H1 (cell line): ENCODE measurements at regions not wholly inside any gene's neighbourhood (a gene's known extent, or its start where the extent isn't known, plus 50 kb on each side); places are given as distances from the start of the nearest gene placed in this dataset.

ENCODE experiments used
- CTCF ChIA-PET: fragments of 300-600 bp; sonication (Branson Sonifier 250); formaldehyde crosslinking; loops from one replicate; lab custom pipeline; 2021; ENCODE audit not compliant: partially characterized antibody; lab: Charles Lee
- POLR2A ChIA-PET: fragments of 300-600 bp; sonication (Branson Sonifier 250); formaldehyde crosslinking; loops from one replicate; lab custom pipeline; 2021; ENCODE audit warnings: inconsistent platforms; ENCODE audit not compliant: partially characterized antibody; lab: Charles Lee
- DNase-seq, 2 experiments: peaks; one replicate each; pipeline versions ENCODE4 v3.0.0 to v3.0.0-alpha.2; 2010 to 2022; ENCODE audit warnings: low spot score in 2 of 2, low read depth in 1 of 2, mixed read lengths in 1 of 2
- FAIRE-seq: peaks from 2 replicates; lab custom pipeline; 2011; peaks lifted over from hg19 to GRCh38; lab: Jason Lieb, UNC
- H2AFZ ChIP-seq: 2 replicates; pipeline ENCODE4 v1.8.1; 2012; ENCODE audit warnings: low read length, inconsistent platforms
- H2AK5ac ChIP-seq: 2 replicates; pipeline ENCODE4 v1.6.1; 2013; ENCODE audit warnings: low read depth, low read length
- H2BK120ac ChIP-seq: replicated peaks from 2 replicates; pipeline ENCODE3; 2013; ENCODE audit warnings: low read depth, low read length, inconsistent platforms
- H2BK12ac ChIP-seq: 2 replicates; pipeline ENCODE4 v1.6.1; 2013; ENCODE audit warnings: low read depth, low read length
- H2BK15ac ChIP-seq: 2 replicates; pipeline ENCODE4 v1.6.1; 2013; ENCODE audit warnings: low read length
- H2BK20ac ChIP-seq: 2 replicates; pipeline ENCODE4 v1.6.1; 2013; ENCODE audit warnings: low read length
- H2BK5ac ChIP-seq: 2 replicates; pipeline ENCODE4 v1.6.1; 2013; ENCODE audit warnings: low read depth, low read length
- H3K14ac ChIP-seq: 2 replicates; pipeline ENCODE4 v1.6.1; 2013; ENCODE audit warnings: inconsistent platforms; ENCODE audit not compliant: insufficient read length
- H3K18ac ChIP-seq: 2 replicates; pipeline ENCODE4 v1.6.1; 2013; ENCODE audit warnings: low read length; ENCODE audit errors: extremely low read depth
- H3K23ac ChIP-seq: 2 replicates; pipeline ENCODE4 v1.6.1; 2013; ENCODE audit warnings: inconsistent platforms; ENCODE audit not compliant: insufficient read length
- H3K23me2 ChIP-seq: 2 replicates; pipeline ENCODE4 v1.6.1; 2013; ENCODE audit warnings: low read depth, low read length
- H3K27ac ChIP-seq: 2 replicates; pipeline ENCODE4 v1.6.1; 2011; ENCODE audit warnings: low read depth, low read length, inconsistent platforms
- H3K27me3 ChIP-seq, 4 experiments: replicated peaks in 1 of 4; 1 replicate in 1 of 4; 2 replicates in 3 of 4; pipeline versions ENCODE4 v1.6.1 to v1.8.1; 2011 to 2013; ENCODE audit warnings: low read length in 3 of 4, mild to moderate bottlenecking in 3 of 4, inconsistent platforms in 2 of 4, mixed read lengths in 2 of 4, moderate library complexity in 1 of 4; ENCODE audit not compliant: control insufficient read depth in 3 of 4, insufficient read depth in 3 of 4; ENCODE audit errors: extremely low read depth in 1 of 4
- H3K36me3 ChIP-seq, 4 experiments: 2 replicates each; pipeline versions ENCODE4 v1.6.1 to v1.8.1; 2011 to 2013; ENCODE audit warnings: mild to moderate bottlenecking in 4 of 4, low read length in 3 of 4, moderate library complexity in 2 of 4, control low read depth in 1 of 4, inconsistent platforms in 1 of 4; ENCODE audit not compliant: insufficient read depth in 4 of 4, control insufficient read depth in 2 of 4
- H3K4ac ChIP-seq: replicated peaks from 2 replicates; pipeline ENCODE3; 2013; ENCODE audit warnings: low read length, low read depth, mixed read lengths, inconsistent platforms; ENCODE audit not compliant: insufficient read length
- H3K4me1 ChIP-seq, 4 experiments: replicated peaks in 1 of 4; 1 replicate in 1 of 4; 2 replicates in 3 of 4; pipeline versions ENCODE4 v1.6.1 to v1.8.1; 2011 to 2013; ENCODE audit warnings: low read length in 3 of 4, inconsistent platforms in 2 of 4, mixed read lengths in 1 of 4; ENCODE audit not compliant: insufficient read depth in 4 of 4, control insufficient read depth in 3 of 4
- H3K4me2 ChIP-seq, 2 experiments: 2 replicates each; pipeline versions ENCODE4 v1.6.1 to v1.8.1; 2011 to 2013; ENCODE audit warnings: low read depth in 2 of 2, low read length in 2 of 2, control low read depth in 1 of 2, inconsistent platforms in 1 of 2, mild to moderate bottlenecking in 1 of 2; ENCODE audit not compliant: insufficient read depth in 1 of 2
- H3K4me3 ChIP-seq, 4 experiments: fragments of 200-600, 300-600 bp in 1 of 4; sonication (generic), shearing (Covaris generic), sonication (Bioruptor Twin) in 1 of 4; 2 replicates each; pipeline versions ENCODE4 v1.5.1 to v1.8.1; 2011 to 2016; ENCODE audit warnings: low read length in 4 of 4, low read depth in 3 of 4, control low read depth in 2 of 4, inconsistent platforms in 2 of 4, mild to moderate bottlenecking in 2 of 4, mixed read lengths in 1 of 4, moderate library complexity in 1 of 4; ENCODE audit not compliant: insufficient read depth in 2 of 4; ENCODE audit errors: extremely low read depth in 1 of 4
- H3K56ac ChIP-seq: replicated peaks from 2 replicates; pipeline ENCODE3; 2013; ENCODE audit warnings: low read depth, mild to moderate bottlenecking, mixed read lengths, low read length, inconsistent platforms; ENCODE audit not compliant: insufficient read length
- H3K79me1 ChIP-seq: 2 replicates; pipeline ENCODE4 v1.6.1; 2013; ENCODE audit warnings: low read depth, low read length, control low read depth
- H3K79me2 ChIP-seq, 2 experiments: 2 replicates each; pipeline versions ENCODE4 v1.6.1 to v1.8.1; 2012 to 2013; ENCODE audit warnings: low read length in 2 of 2, mild to moderate bottlenecking in 2 of 2, inconsistent platforms in 1 of 2; ENCODE audit not compliant: insufficient read depth in 2 of 2, control insufficient read depth in 1 of 2
- H3K9ac ChIP-seq, 4 experiments: replicated peaks in 1 of 4; 1 replicate in 1 of 4; 2 replicates in 3 of 4; pipeline versions ENCODE4 v1.6.1 to v1.8.1; 2011 to 2013; ENCODE audit warnings: low read depth in 3 of 4, low read length in 3 of 4, control low read depth in 2 of 4, mild to moderate bottlenecking in 2 of 4, moderate library complexity in 2 of 4, inconsistent platforms in 1 of 4; ENCODE audit errors: extremely low read depth in 1 of 4
- H3K9me3 ChIP-seq, 2 experiments: 2 replicates each; pipeline versions ENCODE4 v1.6.1 to v1.8.1; 2012 to 2013; ENCODE audit warnings: mild to moderate bottlenecking in 2 of 2, moderate library complexity in 2 of 2, control low read depth in 1 of 2, inconsistent platforms in 1 of 2, low read depth in 1 of 2, low read length in 1 of 2, mixed read lengths in 1 of 2; ENCODE audit not compliant: insufficient read depth in 2 of 2
- H4K20me1 ChIP-seq, 2 experiments: replicated peaks in 1 of 2; 2 replicates each; pipeline versions ENCODE3 to v1.8.1; 2011 to 2013; ENCODE audit warnings: inconsistent platforms in 2 of 2, low read length in 2 of 2, mild to moderate bottlenecking in 1 of 2; ENCODE audit not compliant: insufficient read depth in 2 of 2, control insufficient read depth in 1 of 2
- H4K5ac ChIP-seq: 2 replicates; pipeline ENCODE4 v1.6.1; 2013; ENCODE audit warnings: low read length, low read depth, mixed read lengths, inconsistent platforms; ENCODE audit not compliant: insufficient read length
- H4K8ac ChIP-seq: 2 replicates; pipeline ENCODE4 v1.8.0; 2013; ENCODE audit warnings: mild to moderate bottlenecking, moderate library complexity, low read length, inconsistent platforms; ENCODE audit not compliant: insufficient read depth; ENCODE audit errors: extremely low read depth
- H4K91ac ChIP-seq: replicated peaks from 2 replicates; pipeline ENCODE3; 2013; ENCODE audit warnings: low read length, mixed read lengths, inconsistent platforms; ENCODE audit not compliant: insufficient read length
- BACH1 ChIP-seq: IDR thresholded peaks from 2 replicates; pipeline ENCODE4 v1.6.1; 2012; ENCODE audit warnings: low read length, improper control_type of control experiment
- CEBPB ChIP-seq: IDR thresholded peaks from 2 replicates; pipeline ENCODE4 v1.6.1; 2012; ENCODE audit warnings: low read depth, low read length
- CHD2 ChIP-seq: IDR thresholded peaks from 2 replicates; pipeline ENCODE4 v1.6.1; 2012; ENCODE audit warnings: low read length, improper control_type of control experiment
- EP300 ChIP-seq, 2 experiments: IDR thresholded peaks; 1 replicate in 1 of 2; 2 replicates in 1 of 2; pipeline ENCODE4 v1.6.1; 2011 to 2012; ENCODE audit warnings: low read depth in 2 of 2, low read length in 2 of 2, mild to moderate bottlenecking in 2 of 2, borderline replicate concordance in 1 of 2, inconsistent platforms in 1 of 2, moderate library complexity in 1 of 2
- HDAC2 ChIP-seq, 2 experiments: fragments of 300-600 bp in 1 of 2; sonication (generic) in 1 of 2; IDR thresholded peaks; 2 replicates each; pipeline ENCODE4 v1.6.1; 2011 to 2012; ENCODE audit warnings: low read depth in 2 of 2, low read length in 2 of 2, mild to moderate bottlenecking in 2 of 2, moderate library complexity in 2 of 2, borderline replicate concordance in 1 of 2, inconsistent platforms in 1 of 2
- JUN ChIP-seq: IDR thresholded peaks from 2 replicates; pipeline ENCODE4 v1.6.1; 2011; ENCODE audit warnings: low read depth, mild to moderate bottlenecking, improper control_type of control experiment, low read length
- SRF ChIP-seq: IDR thresholded peaks from 2 replicates; pipeline ENCODE4 v1.6.1; 2011; ENCODE audit warnings: mild to moderate bottlenecking, low read depth, low read length, moderate library complexity
- TBP ChIP-seq: IDR thresholded peaks from 2 replicates; pipeline ENCODE4 v1.6.1; 2011; ENCODE audit warnings: low read depth, low read length, improper control_type of control experiment
- TCF12 ChIP-seq: IDR thresholded peaks from 2 replicates; pipeline ENCODE4 v1.6.1; 2011; ENCODE audit warnings: low read depth, mild to moderate bottlenecking, low read length
- YY1 ChIP-seq: IDR thresholded peaks from 2 replicates; pipeline ENCODE4 v1.6.1; 2011; ENCODE audit warnings: low read depth, mild to moderate bottlenecking, low read length
- WGBS, 2 experiments: shearing (Covaris generic) in 1 of 2; methylation state at CpG; one replicate each; pipeline versions ENCODE4 v1.1.6 to v1.1.7; 2013 to 2015; ENCODE audit warnings: low lambda C conversion rate in 2 of 2, mixed read lengths in 2 of 2, inconsistent platforms in 1 of 2, low coverage in 1 of 2, missing lambda C conversion rate in 1 of 2; ENCODE audit not compliant: insufficient replicate concordance in 2 of 2, insufficient coverage in 1 of 2, insufficient read length in 1 of 2; ENCODE audit errors: extremely low coverage in 1 of 2, missing lambda C conversion rate in 1 of 2; 5-methylcytosine and 5-hydroxymethylcytosine counted together
- TF ChIP-seq, protein P1 (sequence below): IDR thresholded peaks from 2 replicates; pipeline ENCODE4 v1.6.1; 2012; ENCODE audit warnings: inconsistent platforms

DNA sequence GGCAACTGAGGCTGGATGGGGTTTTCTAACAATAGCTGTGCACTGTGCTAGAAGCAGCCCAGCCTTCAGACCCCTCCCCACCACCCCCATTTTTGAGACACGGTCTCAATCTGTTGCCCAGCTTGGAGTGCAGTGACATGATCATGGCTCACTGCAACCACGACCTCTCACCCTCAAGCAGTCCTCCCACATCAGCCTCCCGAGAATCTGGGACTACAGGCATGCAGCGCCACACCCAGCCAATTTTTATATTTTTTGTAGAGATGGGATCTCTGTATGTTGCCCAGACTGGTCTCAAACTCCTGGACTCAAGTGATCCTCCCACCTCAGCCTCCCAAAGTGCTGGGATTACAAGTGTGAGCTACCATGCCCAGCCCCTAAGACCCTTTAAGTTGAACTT, 182.5 kb downstream of the DRD1 start:
- 78% methylated on average over 4 of the region's 4 CpGs; no CpG with 5 or more reads in 1 of the 2 experiments for WGBS, 2 experiments
- TF ChIP-seq HDAC2 (IDR thresholded peaks at IDR 0.05; ENCODE audit: borderline replicate concordance in 1 of 2, low read depth in 2 of 2, low read length in 2 of 2) (no peak), BACH1 (no peak), SRF (no peak), JUN (no peak), TCF12 (no peak), CHD2 (no peak), EP300 (IDR thresholded peaks at IDR 0.05; ENCODE audit: borderline replicate concordance in 1 of 2, low read depth in 2 of 2, low read length in 2 of 2) (no peak), CEBPB (no peak), YY1 (no peak), TBP (no peak)
- TF ChIP-seq, protein P1, sequence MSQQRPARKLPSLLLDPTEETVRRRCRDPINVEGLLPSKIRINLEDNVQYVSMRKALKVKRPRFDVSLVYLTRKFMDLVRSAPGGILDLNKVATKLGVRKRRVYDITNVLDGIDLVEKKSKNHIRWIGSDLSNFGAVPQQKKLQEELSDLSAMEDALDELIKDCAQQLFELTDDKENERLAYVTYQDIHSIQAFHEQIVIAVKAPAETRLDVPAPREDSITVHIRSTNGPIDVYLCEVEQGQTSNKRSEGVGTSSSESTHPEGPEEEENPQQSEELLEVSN: no peak
- Histone ChIP-seq H3K9me3 (peaks cover 0 to 2% of the 10 kb centered on the region in 2 experiments; a peak in 1 of 4 replicates), H3K79me1 (no peaks in the 10 kb centered on the region), H3K4me3 (no peak overlapping the region), H3K56ac (no peak overlapping the region), H3K4ac (no peak overlapping the region), H4K91ac (no peak overlapping the region), H3K79me2 (no peaks in the 10 kb centered on the region), H3K23me2 (no peaks in the 10 kb centered on the region), H2BK120ac (no peak overlapping the region), H3K18ac (no peak overlapping the region), H2AK5ac (no peak overlapping the region), H2BK20ac (no peak overlapping the region), H3K9ac (no peak overlapping the region), H2AFZ (no peak overlapping the region; the same call in 1 of the 2 replicates), H4K5ac (no peak overlapping the region), H2BK12ac (no peak overlapping the region), H3K4me2 (no peak overlapping the region), H3K27ac (no peak overlapping the region), H3K36me3 (no peaks in the 10 kb centered on the region), H2BK5ac (no peak overlapping the region), H3K27me3 (no peaks in the 10 kb centered on the region), H3K4me1 (no peaks in the 10 kb centered on the region), H3K14ac (no peak overlapping the region), H3K23ac (no peak overlapping the region), H4K8ac (no peak overlapping the region), H4K20me1 (no peaks in the 10 kb centered on the region), H2BK15ac (no peak overlapping the region)
- CTCF ChIA-PET: interaction anchor here (1.2 kb wide), 1 partner anchor 11 kb away, joined by 3 read pairs; no protein-coding TSS in a partner anchor
- POLR2A ChIA-PET: no interaction called here
- no peak for DNase-seq
- FAIRE-seq: no peak
